ENCODE measurements at regions not wholly inside any gene's neighbourhood (a gene's known extent, or its start where the extent isn't known, plus 50 kb on each side); places are given as distances from the start of the nearest gene placed in this dataset.

GRCh38 chr15:72953306-72953705, 99.0 kb upstream of the NEO1 start:
- no peak for TF ChIP-seq POLR2A (IDR thresholded peaks at IDR 0.05)
- TF ChIP-seq CTCF (IDR thresholded peaks at IDR 0.05 in 8 of 11, conservative IDR thresholded peaks at IDR 0.05 in 3 of 11) = no peak
- TF ChIP-seq POLR2AphosphoS5 (IDR thresholded peaks at IDR 0.05) = no peak

Measured in spleen (tissue), 7 donors.